ENCODE measurements at regions not wholly inside any gene's neighbourhood (a gene's known extent, or its start where the extent isn't known, plus 50 kb on each side); places are given as distances from the start of the nearest gene placed in this dataset.

- H3K4me1 ChIP-seq (ENCODE audit: control insufficient read depth, insufficient read depth, low read length, poor library complexity, severe bottlenecking): no peaks in the 10 kb centered on the region
- ATAC-seq (ENCODE audit: low read depth in 2 of 2) (no peak), DNase-seq (no peak)
- H3K36me3 ChIP-seq (ENCODE audit: control insufficient read depth, insufficient read depth, low read length): no peaks in the 10 kb centered on the region
- no peaks in the 10 kb centered on the region for H3K27me3 Mint-ChIP-seq
- peaks cover 0 to 10% (median 7%) of the 10 kb centered on the region in 7 donors for H3K9me3 Mint-ChIP-seq
- no peak overlapping the region for H3K4me3 Mint-ChIP-seq
- H3K36me3 Mint-ChIP-seq: no peaks in the 10 kb centered on the region
- no peaks in the 10 kb centered on the region for H3K4me1 Mint-ChIP-seq
- no peaks in the 10 kb centered on the region for H3K27me3 ChIP-seq (ENCODE audit: control insufficient read depth, insufficient read depth, low read length)
- no peak overlapping the region for H3K27ac ChIP-seq (ENCODE audit: insufficient read depth, low read length, poor library complexity, severe bottlenecking)
- no peak overlapping the region for H3K27ac Mint-ChIP-seq
- no peaks in the 10 kb centered on the region for H3K9me3 ChIP-seq (ENCODE audit: control insufficient read depth in 2 of 2, low read length in 2 of 2)
- H3K4me3 ChIP-seq (ENCODE audit: low read depth, low read length): no peak overlapping the region
Observed at GRCh38 chr16:6216836-6217235, 1115.8 kb upstream of the RBFOX1 start.

DNA sequence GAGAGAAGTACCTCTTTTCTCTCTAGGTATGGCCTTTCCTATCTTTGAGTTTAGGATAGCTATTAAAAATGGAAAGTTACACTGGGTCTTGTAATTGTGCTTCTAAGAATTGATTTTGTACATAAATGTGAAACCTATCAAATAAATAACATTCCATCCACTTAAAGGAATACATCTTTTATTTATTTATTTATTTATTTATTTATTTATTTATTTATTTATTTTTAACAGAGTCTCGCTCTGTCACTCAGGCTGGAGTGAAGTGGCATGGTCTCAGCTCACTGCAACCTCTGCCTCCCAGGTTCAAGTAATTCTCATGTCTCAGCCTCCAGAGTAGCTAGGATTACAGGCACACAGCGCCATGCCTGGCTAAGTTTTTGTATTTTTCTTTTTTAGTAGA is 1114.0 kb upstream of the EEF2KMT start:
- ATAC-seq (ENCODE audit: low read depth in 2 of 2): no peak
- Histone ChIP-seq H3K4me3 (ENCODE audit: low read depth, low read length) (no peak overlapping the region), H3K4me1 (ENCODE audit: control insufficient read depth, insufficient read depth, low read length, poor library complexity, severe bottlenecking) (no peaks in the 10 kb centered on the region), H3K36me3 (ENCODE audit: control insufficient read depth, insufficient read depth, low read length) (no peaks in the 10 kb centered on the region), H3K27ac (ENCODE audit: insufficient read depth, low read length, poor library complexity, severe bottlenecking) (no peak overlapping the region), H3K27me3 (ENCODE audit: control insufficient read depth, insufficient read depth, low read length) (no peaks in the 10 kb centered on the region), H3K9me3 (ENCODE audit: control insufficient read depth in 2 of 2, low read length in 2 of 2) (peaks cover 0 to 5% of the 10 kb centered on the region in 2 experiments)
- H3K27me3 Mint-ChIP-seq: no peaks in the 10 kb centered on the region
- H3K36me3 Mint-ChIP-seq: no peaks in the 10 kb centered on the region
- no peak for DNase-seq
- H3K4me1 Mint-ChIP-seq: no peaks in the 10 kb centered on the region
- H3K4me3 Mint-ChIP-seq: no peak overlapping the region
- no peak overlapping the region for H3K27ac Mint-ChIP-seq
- peaks cover 0 to 12% (median 2%) of the 10 kb centered on the region in 7 donors for H3K9me3 Mint-ChIP-seq

DNA sequence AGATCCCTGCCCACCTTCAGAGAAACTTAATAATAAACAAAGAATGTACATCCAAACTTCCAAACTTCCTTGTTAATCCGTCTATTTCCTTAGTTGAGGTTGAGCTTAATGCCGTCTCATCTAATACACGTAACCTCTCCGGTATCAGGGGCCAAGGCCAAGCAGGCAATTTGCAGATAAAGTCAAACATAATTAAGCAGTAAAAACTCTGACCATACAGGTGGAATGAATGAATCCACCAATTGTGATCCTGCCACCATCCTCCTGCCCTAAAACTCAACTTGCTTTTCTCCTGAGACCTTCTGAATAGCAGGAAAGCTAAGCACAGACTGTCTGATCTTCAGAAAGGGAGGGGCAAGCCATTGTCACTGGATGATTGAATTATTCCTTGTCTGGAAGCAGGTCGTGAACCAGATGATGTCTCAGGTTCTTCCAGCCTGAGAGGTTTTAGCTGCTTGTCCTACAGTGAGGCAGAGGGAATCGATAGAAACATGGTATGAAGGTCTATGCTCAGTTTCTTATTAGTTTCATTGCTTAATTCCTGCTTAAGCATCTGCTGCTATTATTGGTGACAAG is 1111.8 kb upstream of the EEF2KMT start:
- no peak for DNase-seq
- Histone ChIP-seq H3K4me3 (ENCODE audit: low read depth, low read length) (no peak overlapping the region), H3K36me3 (ENCODE audit: control insufficient read depth, insufficient read depth, low read length) (no peaks in the 10 kb centered on the region), H3K27me3 (ENCODE audit: control insufficient read depth, insufficient read depth, low read length) (no peaks in the 10 kb centered on the region), H3K27ac (ENCODE audit: insufficient read depth, low read length, poor library complexity, severe bottlenecking) (no peak overlapping the region), H3K4me1 (ENCODE audit: control insufficient read depth, insufficient read depth, low read length, poor library complexity, severe bottlenecking) (no peaks in the 10 kb centered on the region), H3K9me3 (ENCODE audit: control insufficient read depth in 2 of 2, low read length in 2 of 2) (peaks cover 0 to 5% of the 10 kb centered on the region in 2 experiments)
- no peak for ATAC-seq (ENCODE audit: low read depth in 2 of 2)
- Mint-ChIP-seq H3K4me3 (no peak overlapping the region), H3K27me3 (no peaks in the 10 kb centered on the region), H3K4me1 (peaks cover 0 to 5% (median 0%) of the 10 kb centered on the region in 4 donors), H3K27ac (no peak overlapping the region), H3K9me3 (peaks cover 0 to 9% (median 6%) of the 10 kb centered on the region in 7 donors), H3K36me3 (no peaks in the 10 kb centered on the region)

GRCh38 chr16:6207580-6207979 is 1110.0 kb upstream of the EEF2KMT start:
- Histone ChIP-seq H3K36me3 (ENCODE audit: control insufficient read depth, insufficient read depth, low read length) (no peaks in the 10 kb centered on the region), H3K4me3 (ENCODE audit: low read depth, low read length) (no peak overlapping the region), H3K27ac (ENCODE audit: insufficient read depth, low read length, poor library complexity, severe bottlenecking) (no peak overlapping the region), H3K27me3 (ENCODE audit: control insufficient read depth, insufficient read depth, low read length) (no peaks in the 10 kb centered on the region), H3K4me1 (ENCODE audit: control insufficient read depth, insufficient read depth, low read length, poor library complexity, severe bottlenecking) (no peaks in the 10 kb centered on the region), H3K9me3 (ENCODE audit: control insufficient read depth in 2 of 2, low read length in 2 of 2) (peaks cover 0 to 5% of the 10 kb centered on the region in 2 experiments)
- peaks cover 0 to 12% (median 6%) of the 10 kb centered on the region in 7 donors for H3K9me3 Mint-ChIP-seq
- no peak overlapping the region for H3K4me3 Mint-ChIP-seq
- H3K27ac Mint-ChIP-seq: no peak overlapping the region
- peaks cover 0 to 5% (median 0%) of the 10 kb centered on the region in 4 donors for H3K4me1 Mint-ChIP-seq
- no peaks in the 10 kb centered on the region for H3K36me3 Mint-ChIP-seq
- ATAC-seq (ENCODE audit: low read depth in 2 of 2) (no peak), DNase-seq (no peak)
- H3K27me3 Mint-ChIP-seq: no peaks in the 10 kb centered on the region

GRCh38 chr16:6207124-6207523 is 1109.5 kb upstream of the EEF2KMT start:
- Histone ChIP-seq H3K27ac (ENCODE audit: insufficient read depth, low read length, poor library complexity, severe bottlenecking) (no peak overlapping the region), H3K36me3 (ENCODE audit: control insufficient read depth, insufficient read depth, low read length) (no peaks in the 10 kb centered on the region), H3K27me3 (ENCODE audit: control insufficient read depth, insufficient read depth, low read length) (no peaks in the 10 kb centered on the region), H3K9me3 (ENCODE audit: control insufficient read depth in 2 of 2, low read length in 2 of 2) (peaks cover 0 to 5% of the 10 kb centered on the region in 2 experiments), H3K4me3 (ENCODE audit: low read depth, low read length) (no peak overlapping the region), H3K4me1 (ENCODE audit: control insufficient read depth, insufficient read depth, low read length, poor library complexity, severe bottlenecking) (no peaks in the 10 kb centered on the region)
- no peak for DNase-seq
- Mint-ChIP-seq H3K9me3 (peaks cover 0 to 12% (median 6%) of the 10 kb centered on the region in 7 donors), H3K27ac (no peak overlapping the region), H3K27me3 (no peaks in the 10 kb centered on the region), H3K4me1 (peaks cover 0 to 5% (median 0%) of the 10 kb centered on the region in 4 donors), H3K36me3 (no peaks in the 10 kb centered on the region), H3K4me3 (no peak overlapping the region)
- no peak for ATAC-seq (ENCODE audit: low read depth in 2 of 2)

DNA sequence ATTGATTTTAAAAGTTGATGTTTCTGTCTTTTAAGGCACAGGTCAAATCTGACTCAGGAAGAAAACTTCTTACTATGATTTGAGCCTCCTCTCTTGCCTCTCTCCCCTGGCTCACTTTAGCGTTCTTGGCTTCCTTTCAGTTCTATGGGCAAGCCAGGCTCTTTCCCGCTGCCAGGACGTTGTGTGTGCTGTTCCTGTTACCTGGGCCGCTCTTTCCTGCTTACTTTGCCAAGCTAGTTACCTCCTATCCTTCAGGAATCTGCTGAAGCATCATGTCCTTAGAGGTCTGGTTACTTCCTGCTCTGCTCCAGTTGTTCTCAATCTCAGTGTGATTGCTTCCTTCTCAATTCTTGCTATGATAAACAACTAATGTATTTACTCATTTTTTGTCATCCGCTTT is 1108.5 kb upstream of the EEF2KMT start:
- Mint-ChIP-seq H3K27me3 (no peaks in the 10 kb centered on the region), H3K27ac (no peak overlapping the region), H3K4me3 (no peak overlapping the region), H3K36me3 (no peaks in the 10 kb centered on the region), H3K9me3 (peaks cover 0 to 15% (median 6%) of the 10 kb centered on the region in 7 donors), H3K4me1 (peaks cover 0 to 5% (median 0%) of the 10 kb centered on the region in 4 donors)
- H3K27ac ChIP-seq (ENCODE audit: insufficient read depth, low read length, poor library complexity, severe bottlenecking): no peak overlapping the region
- H3K36me3 ChIP-seq (ENCODE audit: control insufficient read depth, insufficient read depth, low read length): no peaks in the 10 kb centered on the region
- H3K4me3 ChIP-seq (ENCODE audit: low read depth, low read length): no peak overlapping the region
- H3K27me3 ChIP-seq (ENCODE audit: control insufficient read depth, insufficient read depth, low read length): no peaks in the 10 kb centered on the region
- H3K9me3 ChIP-seq (ENCODE audit: control insufficient read depth in 2 of 2, low read length in 2 of 2): peaks cover 0 to 5% of the 10 kb centered on the region in 2 experiments
- H3K4me1 ChIP-seq (ENCODE audit: control insufficient read depth, insufficient read depth, low read length, poor library complexity, severe bottlenecking): no peaks in the 10 kb centered on the region
- ATAC-seq (ENCODE audit: low read depth in 2 of 2) (no peak), DNase-seq (no peak)

GRCh38 chr16:6204945-6205344 is 1107.3 kb upstream of the EEF2KMT start:
- Histone ChIP-seq H3K4me1 (ENCODE audit: control insufficient read depth, insufficient read depth, low read length, poor library complexity, severe bottlenecking) (no peaks in the 10 kb centered on the region), H3K27ac (ENCODE audit: insufficient read depth, low read length, poor library complexity, severe bottlenecking) (no peak overlapping the region), H3K9me3 (ENCODE audit: control insufficient read depth in 2 of 2, low read length in 2 of 2) (peaks cover 0 to 5% of the 10 kb centered on the region in 2 experiments), H3K36me3 (ENCODE audit: control insufficient read depth, insufficient read depth, low read length) (no peaks in the 10 kb centered on the region), H3K27me3 (ENCODE audit: control insufficient read depth, insufficient read depth, low read length) (no peaks in the 10 kb centered on the region), H3K4me3 (ENCODE audit: low read depth, low read length) (no peak overlapping the region)
- DNase-seq: no peak
- Mint-ChIP-seq H3K27me3 (no peaks in the 10 kb centered on the region), H3K4me1 (peaks cover 0 to 5% (median 0%) of the 10 kb centered on the region in 4 donors), H3K36me3 (no peaks in the 10 kb centered on the region), H3K27ac (no peak overlapping the region), H3K9me3 (peaks cover 0 to 18% (median 6%) of the 10 kb centered on the region in 7 donors), H3K4me3 (no peak overlapping the region)
- no peak for ATAC-seq (ENCODE audit: low read depth in 2 of 2)

GRCh38 chr16:6200861-6201260 is 1103.3 kb upstream of the EEF2KMT start:
- H3K4me3 Mint-ChIP-seq: no peak overlapping the region
- Histone ChIP-seq H3K4me3 (ENCODE audit: low read depth, low read length) (no peak overlapping the region), H3K9me3 (ENCODE audit: control insufficient read depth in 2 of 2, low read length in 2 of 2) (no peaks in the 10 kb centered on the region), H3K27me3 (ENCODE audit: control insufficient read depth, insufficient read depth, low read length) (no peaks in the 10 kb centered on the region), H3K36me3 (ENCODE audit: control insufficient read depth, insufficient read depth, low read length) (no peaks in the 10 kb centered on the region), H3K27ac (ENCODE audit: insufficient read depth, low read length, poor library complexity, severe bottlenecking) (no peak overlapping the region), H3K4me1 (ENCODE audit: control insufficient read depth, insufficient read depth, low read length, poor library complexity, severe bottlenecking) (no peaks in the 10 kb centered on the region)
- peaks cover 0 to 21% (median 4%) of the 10 kb centered on the region in 7 donors for H3K9me3 Mint-ChIP-seq
- no peak overlapping the region for H3K27ac Mint-ChIP-seq
- no peaks in the 10 kb centered on the region for H3K36me3 Mint-ChIP-seq
- ATAC-seq (ENCODE audit: low read depth in 2 of 2): no peak
- no peaks in the 10 kb centered on the region for H3K27me3 Mint-ChIP-seq
- no peaks in the 10 kb centered on the region for H3K4me1 Mint-ChIP-seq
- no peak for DNase-seq
